CD4-positive, alpha-beta memory T cell (primary cell): ENCODE measurements at regions not wholly inside any gene's neighbourhood (a gene's known extent, or its start where the extent isn't known, plus 50 kb on each side); places are given as distances from the start of the nearest gene placed in this dataset.

Source experiments
- CTCF ChIA-PET: fragments of 350-600 bp; sonication (Branson Sonifier 250); formaldehyde crosslinking; loops from one replicate; lab custom pipeline; 2021; ENCODE audit warnings: inconsistent platforms; ENCODE audit not compliant: partially characterized antibody; lab: Charles Lee
- POLR2A ChIA-PET: fragments of 350-600 bp; sonication (Branson Sonifier 250); formaldehyde crosslinking; loops from one replicate; lab custom pipeline; 2021; ENCODE audit not compliant: partially characterized antibody; lab: Charles Lee
- DNase-seq, 5 donors: peaks; one replicate each; pipeline versions ENCODE4 v3.0.0 to v3.0.0-alpha.2; 2020 to 2022; ENCODE audit warnings: mixed read lengths in 1 of 5
- H3K27ac ChIP-seq: one replicate; pipeline ENCODE4 v1.7.0; 2013; ENCODE audit warnings: low read depth, low read length
- H3K27me3 ChIP-seq: 2 replicates; pipeline ENCODE4 v1.7.0; 2013; ENCODE audit warnings: mild to moderate bottlenecking, low read length, moderate library complexity; ENCODE audit not compliant: insufficient read depth
- H3K36me3 ChIP-seq: 2 replicates; pipeline ENCODE4 v1.7.0; 2013; ENCODE audit warnings: mild to moderate bottlenecking, low read length, moderate library complexity; ENCODE audit not compliant: insufficient read depth
- H3K4me1 ChIP-seq: 2 replicates; pipeline ENCODE4 v1.7.0; 2013; ENCODE audit warnings: mild to moderate bottlenecking, low read length, moderate library complexity; ENCODE audit not compliant: insufficient read depth
- H3K4me3 ChIP-seq, 2 donors: one replicate each; pipeline ENCODE4 v1.7.0; 2013; ENCODE audit warnings: low read length in 2 of 2, mild to moderate bottlenecking in 1 of 2
- H3K9me3 ChIP-seq, 2 donors: one replicate each; pipeline ENCODE4 v1.7.0; 2013; ENCODE audit warnings: low read length in 2 of 2, control low read depth in 1 of 2; ENCODE audit not compliant: control insufficient read depth in 1 of 2
- H3K27ac Mint-ChIP-seq, 7 donors: one replicate each; pipeline ENCODE4 v1.8.0; 2020 to 2021; ENCODE audit warnings: mixed read lengths in 7 of 7, mild to moderate bottlenecking in 6 of 7, inconsistent platforms in 3 of 7, moderate library complexity in 3 of 7
- H3K27me3 Mint-ChIP-seq, 2 donors: one replicate each; pipeline ENCODE4 v1.8.0; 2020 to 2021; ENCODE audit warnings: mixed read lengths in 2 of 2
- H3K36me3 Mint-ChIP-seq, 2 donors: one replicate each; pipeline ENCODE4 v1.8.0; 2020 to 2021; ENCODE audit warnings: mixed read lengths in 2 of 2, inconsistent platforms in 1 of 2, mild to moderate bottlenecking in 1 of 2
- H3K4me1 Mint-ChIP-seq, 4 donors: one replicate each; pipeline ENCODE4 v1.8.0; 2020 to 2021; ENCODE audit warnings: mixed read lengths in 4 of 4, mild to moderate bottlenecking in 1 of 4
- H3K4me3 Mint-ChIP-seq, 8 donors: one replicate each; pipeline ENCODE4 v1.8.0; 2020 to 2021; ENCODE audit warnings: mixed read lengths in 8 of 8, mild to moderate bottlenecking in 7 of 8, moderate library complexity in 6 of 8, inconsistent platforms in 3 of 8
- H3K9me3 Mint-ChIP-seq, 8 donors: one replicate each; pipeline ENCODE4 v1.8.0; 2020 to 2021; ENCODE audit warnings: mixed read lengths in 8 of 8, mild to moderate bottlenecking in 5 of 8, inconsistent platforms in 3 of 8, moderate library complexity in 1 of 8
- intact Hi-C: fragments of 100-400 bp; cut with micrococcal nuclease; formaldehyde crosslinking; loops from one replicate; pipeline ENCODE4 v1.15.1; 2023

GRCh38 chr14:42565556-42565955, 958.9 kb downstream of the LRFN5 start:
- Mint-ChIP-seq H3K27ac (no peak overlapping the region), H3K27me3 (no peaks in the 10 kb centered on the region), H3K9me3 (peaks cover 0 to 19% (median 6%) of the 10 kb centered on the region in 8 donors), H3K4me1 (no peaks in the 10 kb centered on the region), H3K36me3 (no peaks in the 10 kb centered on the region), H3K4me3 (no peak overlapping the region)
- H3K4me3 ChIP-seq, result no peak overlapping the region
- no peaks in the 10 kb centered on the region for H3K36me3 ChIP-seq
- intact Hi-C loops, result no loop called here
- DNase-seq, result no peak
- H3K27me3 ChIP-seq, result no peaks in the 10 kb centered on the region
- H3K27ac ChIP-seq, result no peak overlapping the region
- no peaks in the 10 kb centered on the region for H3K4me1 ChIP-seq
- POLR2A ChIA-PET, result no interaction called here
- CTCF ChIA-PET, result no interaction called here
- no peaks in the 10 kb centered on the region for H3K9me3 ChIP-seq

- Histone ChIP-seq H3K9me3 (no peaks in the 10 kb centered on the region), H3K4me3 (no peak overlapping the region), H3K27me3 (no peaks in the 10 kb centered on the region), H3K4me1 (no peaks in the 10 kb centered on the region), H3K27ac (no peak overlapping the region), H3K36me3 (no peaks in the 10 kb centered on the region)
- Mint-ChIP-seq H3K4me1 (no peaks in the 10 kb centered on the region), H3K36me3 (no peaks in the 10 kb centered on the region), H3K4me3 (no peak overlapping the region), H3K27ac (no peak overlapping the region), H3K27me3 (no peaks in the 10 kb centered on the region), H3K9me3 (peaks cover 0 to 12% (median 7%) of the 10 kb centered on the region in 8 donors)
- ChIA-PET CTCF (no interaction called here), POLR2A (no interaction called here)
- intact Hi-C loops, result no loop called here
- no peak for DNase-seq
These were observed 956.6 kb downstream of the LRFN5 start for GRCh38 chr14:42563313-42563712.

GRCh38 chr14:42556551-42556950, 949.9 kb downstream of the LRFN5 start:
- no peak overlapping the region for H3K27ac Mint-ChIP-seq
- no peak for DNase-seq
- CTCF ChIA-PET, result no interaction called here

DNA sequence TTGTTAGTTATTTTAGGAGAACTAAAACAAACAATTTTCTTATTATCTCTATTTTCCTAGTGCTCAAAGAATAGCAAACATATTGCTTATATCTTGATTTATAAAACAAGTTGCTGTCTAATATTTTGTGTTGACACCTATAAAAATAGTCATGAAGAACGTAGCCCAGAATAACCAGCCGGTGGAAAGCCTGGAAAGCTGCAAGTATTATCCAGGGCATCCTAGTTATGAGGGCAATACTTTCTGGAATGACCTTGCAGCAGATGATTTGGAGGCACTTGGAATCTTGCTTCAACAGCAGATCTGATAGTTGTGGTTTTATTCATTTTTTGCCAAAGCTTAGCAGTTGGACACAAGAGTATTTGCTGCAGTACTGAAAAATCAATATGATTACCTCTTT, 948.7 kb downstream of the LRFN5 start:
- H3K9me3 ChIP-seq, result no peaks in the 10 kb centered on the region
- Mint-ChIP-seq H3K9me3 (peaks cover 0 to 14% (median 5%) of the 10 kb centered on the region in 8 donors), H3K36me3 (no peaks in the 10 kb centered on the region), H3K4me3 (no peak overlapping the region), H3K27ac (no peak overlapping the region), H3K4me1 (no peaks in the 10 kb centered on the region), H3K27me3 (no peaks in the 10 kb centered on the region)
- DNase-seq, result no peak
- no peak overlapping the region for H3K4me3 ChIP-seq
- ChIA-PET CTCF (no interaction called here), POLR2A (no interaction called here)
- no peaks in the 10 kb centered on the region for H3K36me3 ChIP-seq
- no peaks in the 10 kb centered on the region for H3K4me1 ChIP-seq
- no peaks in the 10 kb centered on the region for H3K27me3 ChIP-seq
- no peak overlapping the region for H3K27ac ChIP-seq
- intact Hi-C loops, result no loop called here

More at GRCh38 chr14:42556551-42556950, 949.9 kb downstream of the LRFN5 start:
- Histone ChIP-seq H3K27ac (no peak overlapping the region), H3K9me3 (no peaks in the 10 kb centered on the region), H3K27me3 (no peaks in the 10 kb centered on the region), H3K4me3 (no peak overlapping the region), H3K36me3 (no peaks in the 10 kb centered on the region), H3K4me1 (no peaks in the 10 kb centered on the region)
- intact Hi-C loops, result no loop called here
- Mint-ChIP-seq H3K9me3 (peaks cover 0 to 14% (median 6%) of the 10 kb centered on the region in 8 donors), H3K4me3 (no peak overlapping the region), H3K4me1 (no peaks in the 10 kb centered on the region), H3K36me3 (no peaks in the 10 kb centered on the region), H3K27me3 (no peaks in the 10 kb centered on the region)
- POLR2A ChIA-PET, result no interaction called here

DNA sequence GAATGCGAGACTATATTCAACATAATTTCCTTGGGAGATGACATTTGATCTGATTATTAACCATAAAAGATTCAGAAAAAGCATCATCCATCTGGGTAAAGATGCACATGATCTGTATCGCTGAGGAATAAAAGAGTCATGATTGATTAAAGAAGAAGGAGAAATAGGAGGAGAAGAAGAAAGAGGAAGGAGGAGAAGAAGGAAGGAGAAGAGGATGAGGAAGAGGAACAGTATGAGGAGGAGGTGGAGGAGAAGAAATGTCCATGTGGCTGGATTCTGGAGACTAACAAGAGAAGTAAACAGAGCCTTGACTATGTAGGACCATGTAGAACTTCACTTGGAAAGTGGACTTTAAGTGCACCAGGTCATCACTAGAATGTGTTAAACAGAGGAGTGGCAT, 947.4 kb downstream of the LRFN5 start:
- intact Hi-C loops, result no loop called here
- no peaks in the 10 kb centered on the region for H3K4me1 ChIP-seq
- no peaks in the 10 kb centered on the region for H3K4me1 Mint-ChIP-seq

DNA sequence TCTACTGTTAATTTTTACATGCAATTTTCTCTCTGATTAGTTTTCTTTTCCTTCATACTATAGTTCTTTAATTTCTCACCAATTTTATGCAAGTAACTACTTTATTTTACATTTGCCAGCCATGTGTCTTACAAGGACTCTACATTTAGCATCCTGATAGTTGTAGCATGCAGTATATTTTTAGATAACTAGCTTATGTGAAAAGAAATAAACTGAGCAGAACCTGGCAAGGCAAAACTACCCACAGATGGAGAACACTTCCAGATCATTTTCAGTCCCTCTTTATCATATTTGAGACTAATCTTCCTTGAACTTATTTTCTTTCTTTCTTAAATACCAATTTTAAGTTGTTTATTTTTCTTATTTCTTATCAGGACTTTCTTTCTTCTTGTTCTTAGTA, 943.6 kb downstream of the LRFN5 start:
- intact Hi-C loops, result no loop called here
- Histone ChIP-seq H3K4me1 (no peaks in the 10 kb centered on the region), H3K27me3 (no peaks in the 10 kb centered on the region), H3K9me3 (peaks cover 0 to 5% of the 10 kb centered on the region in 2 donors), H3K36me3 (no peaks in the 10 kb centered on the region), H3K27ac (no peak overlapping the region), H3K4me3 (no peak overlapping the region)
- POLR2A ChIA-PET, result no interaction called here
- Mint-ChIP-seq H3K27ac (no peak overlapping the region), H3K9me3 (peaks cover 2 to 16% (median 8%) of the 10 kb centered on the region in 8 donors), H3K4me3 (no peak overlapping the region), H3K36me3 (no peaks in the 10 kb centered on the region), H3K27me3 (no peaks in the 10 kb centered on the region), H3K4me1 (no peaks in the 10 kb centered on the region)
- CTCF ChIA-PET, result no interaction called here
- no peak for DNase-seq

More for the DNA sequence above, 947.4 kb downstream of the LRFN5 start:
- Histone ChIP-seq H3K27ac (no peak overlapping the region), H3K36me3 (no peaks in the 10 kb centered on the region), H3K27me3 (no peaks in the 10 kb centered on the region), H3K9me3 (no peaks in the 10 kb centered on the region), H3K4me3 (no peak overlapping the region)
- CTCF ChIA-PET, result no interaction called here
- POLR2A ChIA-PET, result no interaction called here
- peaks cover 0 to 12% (median 9%) of the 10 kb centered on the region in 8 donors for H3K9me3 Mint-ChIP-seq
- no peak overlapping the region for H3K27ac Mint-ChIP-seq
- no peak overlapping the region for H3K4me3 Mint-ChIP-seq
- H3K36me3 Mint-ChIP-seq, result no peaks in the 10 kb centered on the region
- no peak for DNase-seq
- no peaks in the 10 kb centered on the region for H3K27me3 Mint-ChIP-seq

DNA sequence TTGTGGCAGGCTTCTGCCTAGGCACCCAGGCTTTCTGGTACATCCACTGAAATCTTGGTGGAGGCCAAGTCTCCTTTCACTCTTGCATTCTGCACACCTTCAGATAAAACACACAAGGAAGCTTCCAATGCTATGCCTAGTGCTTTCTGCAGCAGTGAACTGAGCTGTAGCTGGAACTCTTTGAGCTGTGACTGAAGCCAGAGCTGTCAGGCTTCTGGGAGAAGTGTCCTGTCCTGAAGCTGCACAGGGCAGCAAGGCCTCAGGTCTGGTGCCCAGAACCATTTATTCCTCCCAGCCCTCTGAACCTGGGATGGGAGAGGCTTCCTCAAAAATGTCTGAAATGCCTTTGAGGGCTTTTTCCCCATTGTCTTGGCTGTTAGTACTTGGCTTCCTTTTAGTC, 941.7 kb downstream of the LRFN5 start:
- H3K4me1 Mint-ChIP-seq, result no peaks in the 10 kb centered on the region
- Histone ChIP-seq H3K9me3 (peaks cover 0 to 5% of the 10 kb centered on the region in 2 donors), H3K27ac (no peak overlapping the region), H3K36me3 (no peaks in the 10 kb centered on the region), H3K4me3 (no peak overlapping the region), H3K27me3 (no peaks in the 10 kb centered on the region), H3K4me1 (no peaks in the 10 kb centered on the region)
- H3K4me3 Mint-ChIP-seq, result no peak overlapping the region
- DNase-seq, result no peak
- no peaks in the 10 kb centered on the region for H3K36me3 Mint-ChIP-seq
- intact Hi-C loops, result no loop called here
- no peaks in the 10 kb centered on the region for H3K27me3 Mint-ChIP-seq
- CTCF ChIA-PET, result no interaction called here
- H3K9me3 Mint-ChIP-seq, result peaks cover 2 to 13% (median 9%) of the 10 kb centered on the region in 8 donors
- no peak overlapping the region for H3K27ac Mint-ChIP-seq
- POLR2A ChIA-PET, result no interaction called here

- no peaks in the 10 kb centered on the region for H3K4me1 ChIP-seq
- Mint-ChIP-seq H3K36me3 (no peaks in the 10 kb centered on the region), H3K4me3 (no peak overlapping the region), H3K9me3 (peaks cover 2 to 13% (median 7%) of the 10 kb centered on the region in 8 donors), H3K4me1 (no peaks in the 10 kb centered on the region), H3K27me3 (no peaks in the 10 kb centered on the region), H3K27ac (no peak overlapping the region)
- POLR2A ChIA-PET, result no interaction called here
- intact Hi-C loops, result no loop called here
- no peaks in the 10 kb centered on the region for H3K27me3 ChIP-seq
- H3K9me3 ChIP-seq, result peaks cover 0 to 5% of the 10 kb centered on the region in 2 donors
- H3K27ac ChIP-seq, result no peak overlapping the region
- no peak for DNase-seq
- CTCF ChIA-PET, result no interaction called here
- no peaks in the 10 kb centered on the region for H3K36me3 ChIP-seq
- no peak overlapping the region for H3K4me3 ChIP-seq
These were observed 939.0 kb downstream of the LRFN5 start for GRCh38 chr14:42545636-42546035.
